HG03095 (cell line): ENCODE measurements at regions not wholly inside any gene's neighbourhood (a gene's known extent, or its start where the extent isn't known, plus 50 kb on each side); places are given as distances from the start of the nearest gene placed in this dataset.

Experiments used
- ATAC-seq: cut with Tn5 transposase; IDR thresholded peaks from one replicate; pipeline ENCODE4 v1.9.1; 2021; ENCODE audit warnings: moderate library complexity; ENCODE audit not compliant: unreplicated experiment

DNA sequence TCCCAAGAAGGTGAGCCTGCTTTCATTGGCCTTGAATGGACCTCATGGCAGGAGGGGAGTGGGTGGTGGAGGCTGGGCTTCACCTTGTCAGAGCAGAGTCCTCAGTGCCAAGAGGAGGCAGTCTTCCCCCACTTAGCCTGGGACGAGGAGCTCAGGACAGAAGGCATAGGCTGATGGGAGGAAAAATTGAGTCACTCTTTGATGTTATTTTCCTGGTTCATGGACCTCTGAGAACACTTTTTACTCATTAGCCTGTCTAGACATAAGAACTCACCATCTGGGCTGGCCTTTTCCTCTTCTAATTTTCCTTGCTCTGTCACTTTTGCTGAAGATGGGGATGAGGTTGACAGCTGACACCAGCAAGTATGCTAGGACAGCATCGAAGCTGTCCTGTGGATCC is 225.7 kb upstream of the TNP1 start:
- ATAC-seq = no peak

DNA sequence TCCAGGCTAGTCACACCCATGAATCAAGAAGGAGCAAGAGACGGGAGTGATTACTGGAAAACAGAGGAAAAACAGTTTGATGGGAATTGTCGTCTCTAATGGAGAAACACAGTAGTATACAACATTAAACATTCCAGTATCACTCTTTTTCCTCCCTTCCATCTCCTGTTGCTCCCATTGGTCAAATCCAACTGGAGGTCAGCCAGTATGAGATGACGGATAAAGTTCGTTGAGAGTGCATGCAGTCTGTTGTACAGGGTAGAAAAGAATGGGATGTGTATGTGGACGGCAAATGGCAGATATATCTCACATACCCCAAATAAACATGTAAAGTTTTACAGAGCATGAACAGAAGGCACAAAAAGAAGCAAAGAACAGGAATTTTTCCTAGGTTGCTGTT is 221.9 kb upstream of the TNP1 start:
- no peak for ATAC-seq

DNA sequence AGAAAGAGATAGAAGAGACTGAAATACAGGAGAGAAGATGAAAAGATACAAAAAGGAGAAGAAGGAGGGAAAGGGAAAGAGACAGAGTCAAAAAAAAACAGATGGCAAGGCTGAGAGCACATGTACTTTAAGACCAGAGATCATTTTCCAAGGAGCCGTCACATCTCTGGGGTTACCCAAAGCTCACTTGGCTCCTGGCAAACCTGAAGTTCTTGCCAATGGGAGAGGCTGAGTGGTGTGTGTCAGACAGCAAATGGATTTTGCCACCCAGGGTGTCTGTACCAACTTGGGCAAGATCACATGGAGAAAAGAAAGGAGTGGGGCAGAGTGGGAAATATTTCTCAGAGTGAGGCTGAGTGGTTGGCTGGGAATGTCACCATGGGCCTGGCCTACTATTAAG is 219.3 kb upstream of the TNP1 start:
- ATAC-seq = no peak

DNA sequence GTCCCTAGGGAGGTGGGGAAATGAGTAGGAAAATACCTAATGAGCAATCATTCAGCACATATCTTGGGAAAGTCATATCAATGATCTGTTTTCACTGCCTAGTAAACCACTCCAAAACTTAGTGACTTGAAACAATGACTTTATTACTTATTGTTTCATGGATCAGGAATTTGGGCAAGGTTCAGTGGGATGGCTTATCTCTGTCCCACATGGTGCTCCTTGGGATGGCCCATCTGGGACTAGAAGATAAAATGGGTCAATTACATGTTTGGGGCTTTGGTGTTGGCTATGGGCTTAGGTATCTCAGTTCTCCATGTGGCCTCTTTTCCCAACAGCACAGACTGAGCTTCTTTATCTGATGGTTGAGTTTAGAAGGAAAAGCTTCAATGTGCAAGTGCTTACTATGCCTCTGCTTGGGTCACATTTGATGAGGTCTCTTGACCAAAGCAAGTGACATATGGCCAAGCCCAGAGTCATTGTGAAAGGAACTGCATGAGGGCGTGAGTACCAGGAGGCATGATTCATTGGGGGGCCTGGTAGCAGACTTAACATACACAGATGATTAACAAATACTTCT is 218.1 kb upstream of the TNP1 start:
- no peak for ATAC-seq

DNA sequence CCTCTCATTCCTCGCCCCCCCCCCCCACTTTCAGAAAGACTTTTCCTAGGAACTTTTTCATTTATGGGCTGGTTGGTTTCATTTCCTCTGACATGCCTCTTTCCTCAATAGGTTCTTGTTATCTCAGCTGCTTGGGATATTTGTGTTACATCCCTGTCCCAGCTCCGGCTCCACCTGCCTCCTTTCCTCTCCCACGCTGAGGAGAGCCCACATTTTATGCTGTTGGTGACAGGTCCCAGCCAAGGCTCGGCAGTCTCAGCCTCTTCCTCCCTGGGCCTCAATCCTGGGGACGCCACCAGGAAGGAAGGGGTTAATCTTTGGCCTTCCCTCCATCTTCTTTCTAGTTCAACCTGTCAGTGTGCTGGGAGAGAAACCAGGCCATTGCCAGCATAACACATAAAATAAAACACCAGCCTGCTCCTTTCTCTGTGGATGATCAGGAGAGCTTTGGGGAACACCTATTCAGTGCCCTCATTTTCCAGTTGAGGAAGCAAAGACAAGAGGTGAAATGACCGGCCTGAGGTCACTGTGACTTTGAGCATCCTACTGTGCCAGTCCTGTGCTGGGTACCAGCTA is 216.9 kb upstream of the TNP1 start:
- no peak for ATAC-seq

DNA sequence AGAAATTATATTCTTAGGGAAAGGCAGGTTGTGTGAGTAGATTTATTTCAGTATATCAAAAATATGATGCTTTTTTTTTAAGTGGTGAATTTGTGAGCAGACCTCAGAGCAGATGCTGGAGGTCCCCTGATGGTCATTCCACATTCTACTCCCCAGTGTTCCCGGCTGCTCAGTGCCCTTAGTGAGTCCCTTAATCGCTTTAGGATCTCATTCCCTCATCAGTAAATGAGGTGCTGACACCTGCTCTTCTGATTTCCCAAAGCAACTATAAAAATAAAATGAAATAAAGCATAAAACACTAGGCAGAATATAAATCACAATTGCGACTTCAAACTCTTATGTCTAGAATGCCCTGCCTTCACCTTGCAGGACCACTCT is 216.2 kb upstream of the TNP1 start:
- no peak for ATAC-seq

DNA sequence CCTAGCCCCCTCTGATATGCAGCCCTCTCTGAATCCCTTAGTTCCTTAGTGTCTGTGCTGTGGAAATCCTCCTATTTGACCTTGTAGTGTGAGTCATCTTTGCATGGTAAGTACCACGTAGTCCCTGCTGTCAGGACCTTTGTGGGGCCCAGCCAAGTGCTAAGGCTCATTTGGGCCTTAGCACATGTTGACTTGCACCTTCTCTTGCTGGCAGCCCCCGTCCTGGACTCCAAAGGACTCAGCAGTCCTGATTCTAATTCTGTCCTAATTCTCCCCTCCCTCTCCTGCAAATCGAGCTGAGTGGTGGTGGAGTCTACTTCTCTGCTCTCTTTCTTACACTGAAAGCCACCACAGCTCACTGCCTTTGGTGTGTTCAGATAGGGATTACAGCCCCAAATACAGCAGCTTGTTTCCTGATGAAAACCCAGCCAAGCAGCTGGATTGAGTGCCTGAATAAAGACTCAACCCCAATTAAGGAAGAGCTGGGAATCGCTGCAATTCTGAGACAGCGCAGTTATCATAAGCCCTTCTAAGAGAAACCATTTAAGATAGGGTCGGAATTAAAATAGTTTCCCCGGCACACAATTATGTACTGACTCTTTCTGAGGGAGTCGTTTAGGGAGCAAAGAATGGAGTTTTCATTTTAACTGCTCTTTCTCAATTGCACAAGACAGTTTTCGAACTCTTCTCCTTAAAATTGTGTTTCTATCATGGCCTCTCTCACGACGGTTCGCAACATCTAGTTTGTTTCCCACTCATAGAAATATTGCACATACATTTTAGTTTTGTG is 215.6 kb upstream of the TNP1 start:
- ATAC-seq = no peak

DNA sequence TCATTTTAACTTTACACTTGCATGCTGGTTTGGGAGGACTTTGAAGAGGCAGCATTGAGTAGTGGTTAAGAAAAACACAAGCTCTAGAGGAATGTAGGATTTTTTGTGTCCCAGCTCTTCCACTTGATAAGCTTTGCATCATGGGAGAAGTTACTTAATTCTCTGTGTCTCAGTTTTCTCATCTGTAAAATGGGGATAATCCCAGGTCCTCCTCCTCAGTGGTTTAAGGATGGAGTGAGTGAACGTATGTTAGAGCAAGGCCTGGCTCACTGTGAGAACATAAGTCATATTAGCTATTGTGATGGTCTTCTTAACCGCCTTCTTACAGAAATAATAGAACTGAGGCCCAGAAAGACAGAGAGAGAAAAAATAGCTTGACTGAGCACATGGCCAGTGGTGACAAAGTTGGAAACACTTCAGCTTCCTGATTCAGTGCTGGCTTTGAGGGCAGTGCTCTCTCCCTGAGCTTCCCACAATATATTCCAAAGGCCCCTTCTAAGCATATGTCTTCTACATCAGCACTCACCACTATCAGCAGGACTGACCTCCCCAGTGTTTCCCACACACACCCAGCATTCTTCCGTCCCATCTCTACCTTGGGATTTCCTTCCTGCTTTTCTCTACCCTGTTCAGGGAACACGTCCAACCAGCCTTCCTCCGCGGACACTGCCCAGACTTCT is 214.9 kb upstream of the TNP1 start:
- ATAC-seq = no peak

DNA sequence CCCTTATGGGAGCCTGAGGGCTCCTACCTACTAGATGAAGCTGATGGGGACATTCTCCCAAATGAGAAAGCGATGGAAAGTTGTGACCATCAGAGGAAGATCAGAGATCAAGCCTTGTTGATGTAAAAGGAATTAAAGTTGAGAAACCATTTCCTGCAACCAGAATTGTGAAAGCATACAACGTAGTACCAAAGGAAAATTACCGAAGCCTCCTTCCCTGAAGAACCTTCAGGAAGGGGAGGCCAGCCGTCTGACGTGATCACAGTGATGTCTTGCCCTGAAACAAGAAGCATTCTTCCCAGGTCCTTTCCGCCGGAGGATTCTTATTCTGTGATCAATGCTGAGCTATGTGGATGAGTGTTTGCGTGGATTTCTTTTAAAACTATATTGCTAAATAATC is 211.6 kb upstream of the TNP1 start:
- ATAC-seq = no peak

DNA sequence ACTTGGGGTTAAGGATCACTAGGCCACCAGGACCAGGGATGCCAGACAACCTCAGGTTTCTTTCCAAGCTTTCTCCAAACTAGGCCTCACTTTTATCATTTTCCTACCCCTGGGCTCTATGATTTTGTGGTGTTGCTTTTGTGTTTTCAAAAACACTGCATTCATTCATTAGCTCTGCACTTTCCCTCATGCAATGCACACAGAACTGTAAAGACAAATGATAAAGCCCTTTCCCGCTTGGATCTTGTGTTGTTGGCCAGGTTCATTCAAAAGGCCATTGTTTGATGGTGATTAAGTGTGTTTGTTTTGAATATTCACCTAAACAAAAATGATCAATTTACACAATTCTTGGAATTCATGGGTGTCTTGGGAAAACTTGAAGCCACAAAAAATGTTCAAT is 210.7 kb upstream of the TNP1 start:
- no peak for ATAC-seq

DNA sequence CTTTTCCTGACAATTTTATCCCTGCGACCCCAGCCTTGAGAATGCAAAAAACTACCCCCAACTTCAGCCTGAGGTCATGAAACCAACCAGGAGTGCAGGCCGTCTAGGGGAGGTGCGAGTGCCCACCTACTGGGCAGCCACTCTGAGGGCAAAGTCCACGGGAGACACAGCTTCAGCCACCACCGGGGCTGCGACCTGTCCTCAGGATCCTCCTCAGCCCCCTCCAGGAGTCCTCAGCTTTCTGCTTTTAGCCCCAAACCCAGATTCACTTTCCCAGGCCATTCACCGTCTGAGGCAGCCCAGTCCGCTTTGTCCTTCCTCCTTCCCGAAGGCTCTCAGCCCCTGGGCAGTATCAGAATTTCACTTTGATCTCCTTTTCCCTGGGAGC is 210.2 kb upstream of the TNP1 start:
- ATAC-seq = no peak

DNA sequence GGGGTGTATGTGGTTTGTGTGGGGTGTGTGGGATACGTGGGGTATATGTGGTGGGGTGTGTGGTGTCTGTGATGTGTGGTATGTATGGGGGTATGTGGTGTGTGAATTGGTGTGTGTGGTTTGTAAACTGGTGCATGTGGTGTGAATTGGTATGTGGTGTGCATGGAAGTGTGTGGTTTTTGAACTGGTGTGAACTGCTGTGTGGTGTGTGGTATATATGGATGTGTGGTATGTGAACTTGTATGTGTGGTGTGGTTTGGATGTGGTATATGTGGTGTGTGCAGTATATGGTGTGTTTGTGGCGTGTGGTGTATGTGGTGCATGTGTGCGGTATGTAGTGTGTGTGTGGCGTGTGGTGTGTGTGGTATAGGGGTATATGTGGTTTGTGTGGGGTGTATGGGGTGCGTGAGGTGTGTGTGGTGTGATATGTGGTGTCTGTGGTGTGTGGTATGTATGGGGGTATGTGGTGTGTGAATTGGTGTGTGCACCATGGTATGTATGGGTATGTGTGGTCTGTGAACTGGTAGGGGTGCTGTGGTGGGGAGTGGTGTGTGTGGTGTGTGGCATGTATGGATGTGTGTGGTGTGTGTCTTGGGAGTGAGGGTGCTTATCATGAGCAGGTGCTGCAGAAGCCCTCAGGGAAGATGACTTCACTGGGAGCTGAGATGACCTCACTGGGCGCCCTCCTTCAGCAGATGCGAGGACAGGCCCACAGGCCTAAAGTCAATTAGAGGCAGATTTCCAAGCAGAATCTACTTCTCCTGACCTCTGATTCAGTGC is 209.6 kb upstream of the TNP1 start:
- no peak for ATAC-seq

DNA sequence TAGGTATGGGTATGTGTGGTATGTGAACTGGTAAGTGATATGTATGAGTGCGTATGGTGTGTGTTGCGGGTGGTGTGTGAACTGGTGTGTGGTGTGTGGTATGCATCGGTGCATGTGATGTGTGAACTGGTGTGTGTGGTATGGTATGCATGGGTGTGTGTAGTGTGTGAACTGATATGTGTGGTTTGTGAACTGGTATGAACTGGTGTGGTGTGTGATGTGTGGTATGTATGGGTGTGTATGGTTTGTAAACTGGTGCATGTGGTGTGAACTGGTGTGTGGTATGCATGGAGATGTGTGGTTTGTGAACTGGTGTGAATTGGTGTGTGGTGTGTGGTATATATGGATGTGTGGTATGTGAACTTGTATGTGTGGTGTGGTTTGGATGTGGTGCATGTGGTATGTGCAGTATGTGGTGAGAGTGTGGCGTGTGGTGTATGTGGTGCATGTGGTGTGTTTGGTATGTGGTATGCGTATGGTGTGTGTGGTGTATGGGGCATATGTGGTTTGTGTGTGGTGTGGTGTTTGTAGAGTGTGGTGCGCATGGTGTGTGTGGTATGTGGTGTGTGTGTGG is 208.9 kb upstream of the TNP1 start:
- no peak for ATAC-seq

DNA sequence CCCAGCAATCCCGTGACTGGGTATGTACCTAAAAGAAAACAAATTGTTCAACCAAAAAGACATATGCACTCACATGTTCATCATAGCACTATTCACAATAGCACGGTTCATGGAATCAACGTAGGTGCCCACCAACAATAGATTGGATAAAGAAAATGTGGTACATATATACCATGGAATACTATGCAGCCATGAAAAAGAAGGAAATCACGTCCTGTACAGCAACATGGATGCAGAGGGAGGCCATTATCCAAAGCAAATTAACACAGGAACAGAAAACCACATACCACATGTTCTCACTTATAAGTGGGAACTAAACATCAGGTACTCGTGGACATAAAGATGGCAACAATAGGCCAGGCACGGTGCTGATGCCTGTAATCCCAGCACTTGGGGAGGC is 207.9 kb upstream of the TNP1 start:
- no peak for ATAC-seq

DNA sequence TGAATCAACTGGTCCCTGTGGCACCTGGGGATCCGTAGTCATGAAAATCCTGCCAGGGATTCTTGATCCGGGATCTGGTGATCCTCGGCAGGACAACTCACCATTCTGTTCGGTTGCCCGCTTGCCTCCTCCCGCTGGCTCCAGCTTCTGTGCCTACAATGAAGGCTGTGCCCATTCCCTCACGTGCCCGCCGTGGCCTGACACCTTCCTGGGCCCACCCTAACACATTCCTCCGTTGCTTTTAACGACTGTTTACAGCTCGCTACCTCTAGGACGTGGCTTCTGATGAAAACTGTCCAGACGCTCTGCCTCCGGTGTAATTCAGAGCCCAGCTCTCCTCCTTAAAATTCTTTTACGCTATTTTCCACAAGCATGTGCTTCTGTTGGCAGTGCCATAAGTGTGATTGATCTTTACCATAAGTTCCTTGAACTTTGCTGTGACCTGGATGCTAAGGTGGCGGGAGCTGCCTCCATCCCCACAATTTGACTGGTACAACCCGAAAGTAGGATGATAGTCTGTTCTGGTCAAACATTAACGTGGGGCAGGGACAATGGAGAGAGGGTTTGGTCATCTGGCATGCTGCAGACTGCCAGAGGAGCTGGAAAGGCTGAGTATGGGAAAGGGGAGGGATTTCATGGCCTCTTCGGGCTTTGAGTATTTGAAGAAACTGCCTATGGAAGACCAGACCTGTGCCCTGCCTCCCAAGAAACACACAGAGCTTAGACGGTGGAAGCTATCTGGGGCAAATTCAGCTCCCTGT is 206.8 kb upstream of the TNP1 start:
- no peak for ATAC-seq

DNA sequence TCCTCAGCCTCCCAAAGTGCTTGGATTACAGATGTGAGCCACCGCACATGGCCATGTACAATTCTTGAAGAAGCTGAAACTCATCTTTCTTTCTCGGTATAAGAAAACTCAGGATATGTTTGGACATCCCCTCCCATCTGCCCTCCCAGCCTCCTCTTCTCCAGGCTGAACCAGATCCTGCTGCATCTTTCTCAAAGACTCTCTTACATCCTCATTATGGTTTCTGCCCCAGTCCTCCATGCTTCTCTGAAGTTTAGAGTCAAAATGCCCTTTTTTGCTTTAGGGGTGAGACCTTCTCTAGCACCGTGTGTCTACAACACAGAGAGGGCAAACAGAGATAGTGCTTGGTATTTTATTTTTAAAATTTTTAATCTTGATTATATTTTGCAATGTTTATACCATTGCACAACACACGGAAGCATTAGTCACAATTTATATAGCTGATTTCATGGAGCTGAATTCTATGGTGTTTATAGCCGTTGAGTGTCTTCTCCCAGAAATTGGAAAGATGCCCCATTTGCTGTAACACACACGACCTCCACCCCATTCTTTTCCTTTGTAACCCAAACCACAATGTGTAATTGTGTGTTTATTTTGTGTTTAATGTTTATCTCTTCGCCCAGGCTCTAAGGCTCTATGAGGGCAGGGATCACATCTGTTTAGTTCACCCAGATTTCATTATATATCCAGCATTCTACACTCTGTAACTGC is 206.0 kb upstream of the TNP1 start:
- ATAC-seq = no peak

DNA sequence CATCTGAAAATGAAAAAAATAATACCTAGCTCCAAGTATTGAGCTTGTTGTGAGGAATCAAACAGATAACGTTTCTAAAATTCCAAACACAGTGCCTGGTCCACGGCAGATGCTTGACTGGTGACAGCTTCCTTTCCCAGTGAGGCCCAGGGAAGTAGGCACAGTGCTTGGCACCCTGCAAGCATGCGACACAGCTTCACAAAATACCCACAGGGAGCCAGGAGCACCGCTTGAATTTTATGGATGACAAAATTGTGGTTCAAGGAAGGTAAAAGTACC is 205.1 kb upstream of the TNP1 start:
- ATAC-seq = no peak

DNA sequence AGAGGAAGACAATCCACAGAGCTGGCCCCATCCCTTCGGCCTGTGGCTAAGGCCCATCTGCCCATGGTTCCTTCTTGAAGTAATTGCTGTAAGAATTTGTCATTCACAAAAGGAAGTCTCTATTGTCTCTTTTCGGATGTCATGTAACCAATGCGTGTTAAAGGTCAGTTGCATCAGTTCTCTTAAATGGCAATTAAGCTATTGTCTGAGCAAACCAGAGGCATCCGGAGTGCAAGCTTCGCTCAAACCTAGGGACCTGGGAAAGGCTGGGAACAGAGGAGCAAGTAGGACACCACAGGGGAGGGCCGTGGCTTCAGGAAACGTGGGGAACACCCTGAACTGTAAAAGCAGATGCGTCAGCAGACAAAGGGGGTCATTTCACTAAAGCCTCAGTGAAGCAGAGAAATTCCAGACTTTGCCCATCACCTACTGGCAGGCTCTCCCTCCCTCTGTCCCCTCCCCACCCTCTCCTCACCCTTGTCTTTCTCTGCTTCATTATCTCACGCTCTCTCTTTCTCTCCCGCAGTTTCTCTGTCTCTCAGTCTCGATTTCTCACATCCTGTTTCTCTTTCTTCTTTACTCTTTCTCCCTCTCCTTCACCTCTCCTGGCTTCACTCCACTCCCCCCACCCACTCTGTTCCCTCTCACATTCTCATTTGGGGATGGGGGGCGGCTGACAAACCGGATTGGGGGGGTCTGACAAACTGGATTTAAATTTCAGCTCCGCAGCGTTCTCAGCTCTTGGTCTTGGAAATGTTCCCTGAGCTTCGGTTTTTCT is 204.6 kb upstream of the TNP1 start:
- no peak for ATAC-seq

DNA sequence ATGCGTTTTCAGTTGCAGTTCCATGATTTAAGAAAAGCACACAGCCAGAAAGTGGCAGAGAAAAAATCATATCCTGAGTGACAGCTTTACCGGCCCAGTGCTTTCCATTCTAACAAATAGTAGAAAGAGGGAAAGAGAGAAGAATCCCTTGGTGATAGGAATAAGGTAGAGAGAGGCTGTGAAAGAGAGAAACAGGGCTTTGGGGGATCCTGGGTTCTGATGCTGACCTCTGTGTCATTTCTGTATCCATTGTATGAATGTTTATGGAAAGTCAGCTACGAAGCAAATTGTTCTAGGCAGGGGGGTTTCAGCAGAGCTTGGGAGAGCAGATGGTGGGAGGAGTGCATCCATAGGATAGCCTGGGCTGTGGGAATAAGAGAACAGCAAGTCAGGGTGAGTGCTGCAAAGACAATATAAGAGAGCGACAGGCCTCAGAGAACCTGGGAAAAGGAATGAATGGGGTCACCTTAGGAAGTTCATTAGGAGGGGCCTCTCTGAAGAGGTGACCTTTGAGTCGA is 203.4 kb upstream of the TNP1 start:
- ATAC-seq = no peak
